NOMO-1 (cell line): ENCODE measurements at regions not wholly inside any gene's neighbourhood (a gene's known extent, or its start where the extent isn't known, plus 50 kb on each side); places are given as distances from the start of the nearest gene placed in this dataset.
A peak's percentile ranks its signal among the peaks of the same experiment; 100 is the strongest.
"Not testable (repeated sequence)": the region's sequence is repeated elsewhere in the genome, so short reads cannot be mapped to it uniquely, and the experiment has no call there.

ENCODE experiments used
- DNase-seq, 2 experiments: peaks; one replicate each; lab custom pipeline; 2025; ENCODE audit not compliant: unreplicated experiment in 2 of 2; lab: John Stamatoyannopoulos, UW

DNA sequence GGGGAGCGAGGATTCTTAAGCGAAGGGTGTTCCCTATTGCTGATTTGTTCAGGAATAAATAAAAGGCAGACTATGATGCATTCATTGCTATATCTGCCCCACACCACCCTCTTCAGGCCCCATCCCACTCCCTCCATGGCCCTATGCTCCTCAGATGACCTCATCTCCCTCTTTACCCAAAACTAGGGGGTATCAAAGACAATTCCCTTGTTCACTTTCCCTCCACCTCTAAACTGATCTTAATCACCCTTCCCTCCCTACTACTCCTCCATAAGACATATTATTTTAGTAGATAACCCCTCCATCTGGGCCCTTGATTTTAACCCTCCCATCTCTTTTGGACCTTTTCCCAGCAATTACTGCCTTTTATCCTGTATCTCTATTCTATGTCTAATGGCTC lies 434.9 kb upstream of the RUNX1 start:
- no peak for DNase-seq

GRCh38 chr21:35482933-35483662 lies 434.0 kb upstream of the RUNX1 start:
- no peak for DNase-seq

DNA sequence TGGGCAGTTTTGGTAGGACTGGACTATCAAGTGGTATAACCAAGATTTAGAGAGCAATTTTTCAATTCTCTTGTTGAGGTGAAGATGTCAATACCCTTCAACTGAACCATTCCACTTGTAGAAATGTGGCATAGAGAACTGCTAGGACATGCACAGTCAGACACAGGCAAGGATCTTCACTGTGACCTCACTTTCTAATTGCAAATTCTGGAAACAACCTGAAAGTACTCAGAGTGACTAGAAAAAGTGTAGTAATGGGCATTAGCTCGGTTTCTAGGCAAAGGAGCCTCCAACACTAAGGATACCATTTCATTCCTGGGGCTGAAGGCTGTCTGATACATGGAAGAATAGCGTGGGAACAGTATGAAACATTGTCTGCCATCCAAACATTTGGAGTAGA lies 433.0 kb upstream of the RUNX1 start:
- no peak for DNase-seq

DNA sequence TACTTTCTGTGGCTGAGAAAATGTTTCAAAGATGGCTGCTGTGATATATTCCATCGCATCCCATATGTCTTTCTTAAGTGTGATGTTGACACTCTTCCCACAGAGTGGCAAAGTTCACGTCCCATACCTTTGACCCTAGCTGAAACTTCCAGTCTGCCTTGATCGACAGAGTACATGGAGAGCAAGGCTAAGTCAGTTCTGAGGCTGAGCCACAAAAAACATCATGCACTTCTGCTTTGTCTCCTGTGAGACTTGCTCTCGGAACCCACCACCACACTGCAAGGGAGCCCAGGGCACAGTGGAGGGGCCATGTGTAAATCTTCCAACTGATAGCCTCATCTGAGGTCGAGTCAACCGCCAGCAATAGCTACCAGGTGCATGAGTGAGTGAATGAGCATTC lies 431.9 kb upstream of the RUNX1 start:
- no peak for DNase-seq

GRCh38 chr21:35479529-35479928 lies 430.4 kb upstream of the RUNX1 start:
- DNase-seq, result no peak

DNA sequence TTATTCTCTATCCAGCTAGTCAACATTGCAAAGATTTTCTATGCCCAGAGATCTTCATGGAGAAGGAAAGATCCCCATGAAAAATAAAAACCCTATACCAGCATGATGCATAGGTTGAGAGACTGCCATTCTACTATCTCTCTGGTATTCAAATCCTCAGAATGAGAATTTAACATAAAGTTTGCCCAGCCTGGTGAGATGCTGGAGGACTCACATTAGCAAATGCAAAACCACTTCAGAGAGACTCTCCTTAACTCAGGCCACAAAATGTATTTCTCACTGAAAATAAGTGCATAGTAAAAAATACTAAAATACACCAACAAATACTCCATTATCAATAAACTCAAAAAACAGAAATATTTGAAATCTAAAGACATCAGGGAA lies 430.0 kb upstream of the RUNX1 start:
- no peak for DNase-seq

DNA sequence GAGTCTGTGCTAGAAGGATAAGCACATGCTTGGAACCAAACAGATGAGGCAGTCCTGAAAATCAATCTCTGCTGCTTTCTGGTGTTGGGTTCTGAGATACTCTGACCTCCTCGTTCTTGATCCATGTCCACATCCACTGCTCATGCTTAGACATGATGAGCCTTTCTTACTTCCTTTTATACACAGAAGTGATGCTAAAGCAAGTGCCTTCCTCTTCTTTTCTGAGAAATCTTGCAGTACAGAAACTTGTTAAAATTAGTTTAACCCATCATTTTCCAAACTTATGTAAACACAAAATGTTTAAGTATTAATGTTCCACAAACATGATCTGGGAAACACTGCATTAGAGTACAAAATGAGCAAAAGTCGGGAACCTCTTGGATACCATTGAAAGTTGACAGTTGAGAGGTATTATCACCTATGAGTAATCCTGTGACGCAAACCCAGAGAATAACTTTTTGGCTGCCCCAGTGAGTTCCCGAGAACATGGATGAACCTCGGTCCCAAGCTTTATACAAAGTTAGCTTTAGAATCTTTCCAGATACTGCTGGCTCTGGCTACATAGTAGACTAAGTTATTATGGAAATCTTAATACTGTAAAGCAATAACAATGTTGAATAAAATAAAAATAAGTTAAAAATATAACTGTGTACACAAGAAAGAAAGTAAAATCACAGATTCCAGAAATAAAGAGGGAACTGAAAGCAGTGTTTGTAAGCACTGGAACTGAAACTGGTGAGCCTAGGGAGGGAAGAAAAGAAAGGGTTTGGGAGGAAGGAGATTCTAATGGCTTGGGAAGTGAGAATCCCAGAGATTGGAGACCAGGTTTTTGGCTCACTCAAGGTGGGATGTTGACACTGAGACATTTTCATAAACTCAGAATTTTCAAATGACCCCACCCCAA lies 429.3 kb upstream of the RUNX1 start:
- peak; percentile 4 to 80 for DNase-seq

- DNase-seq, result no peak
Observed at GRCh38 chr21:35477622-35478021, 428.5 kb upstream of the RUNX1 start.

GRCh38 chr21:35476621-35477395 lies 427.7 kb upstream of the RUNX1 start:
- no peak for DNase-seq

DNA sequence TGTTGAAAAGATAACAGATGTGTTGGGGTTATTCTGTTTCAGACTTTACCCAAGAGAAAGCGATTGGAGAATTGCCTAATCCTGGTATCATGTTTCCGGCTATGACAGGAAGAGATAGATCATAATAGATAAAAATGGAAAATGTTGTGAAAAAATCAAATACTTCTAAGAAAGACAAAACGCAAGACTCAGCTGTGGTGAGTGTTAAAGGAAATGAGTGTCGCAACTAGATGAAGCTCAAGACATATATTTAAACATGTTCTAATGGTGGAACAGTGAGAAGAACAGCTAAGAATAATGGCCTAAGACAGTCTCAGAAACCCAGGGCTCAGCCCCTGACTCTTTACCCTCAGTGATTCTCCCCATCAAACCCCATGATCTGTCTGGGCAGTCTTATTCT lies 426.7 kb upstream of the RUNX1 start:
- peak; percentile 69 to 96 for DNase-seq

- peak; percentile 4 to 32 for DNase-seq
Observed at GRCh38 chr21:35475009-35475408, 425.9 kb upstream of the RUNX1 start.

GRCh38 chr21:35473496-35473895 lies 424.4 kb upstream of the RUNX1 start:
- DNase-seq, result peak; percentile 16 to 63

DNA sequence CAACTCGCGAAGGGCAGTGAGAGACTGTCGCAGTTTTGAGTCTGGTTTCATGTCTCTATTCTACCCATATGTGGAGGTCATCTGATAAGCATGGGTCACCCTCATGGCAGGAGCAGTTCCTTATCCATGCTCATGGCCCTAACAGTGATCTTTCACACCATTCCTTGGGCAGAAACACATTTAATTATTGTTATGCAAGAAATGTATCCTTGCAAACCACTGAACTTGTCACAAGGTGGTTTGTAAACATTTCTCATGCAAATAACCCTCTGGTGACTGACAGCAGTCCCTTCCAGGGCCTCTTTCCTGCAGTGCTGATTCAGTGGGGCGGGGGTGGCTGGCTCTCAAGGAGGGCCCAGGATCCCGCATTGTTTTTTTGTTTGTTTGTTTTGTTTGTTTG lies 421.4 kb upstream of the RUNX1 start:
- DNase-seq, result no peak

DNA sequence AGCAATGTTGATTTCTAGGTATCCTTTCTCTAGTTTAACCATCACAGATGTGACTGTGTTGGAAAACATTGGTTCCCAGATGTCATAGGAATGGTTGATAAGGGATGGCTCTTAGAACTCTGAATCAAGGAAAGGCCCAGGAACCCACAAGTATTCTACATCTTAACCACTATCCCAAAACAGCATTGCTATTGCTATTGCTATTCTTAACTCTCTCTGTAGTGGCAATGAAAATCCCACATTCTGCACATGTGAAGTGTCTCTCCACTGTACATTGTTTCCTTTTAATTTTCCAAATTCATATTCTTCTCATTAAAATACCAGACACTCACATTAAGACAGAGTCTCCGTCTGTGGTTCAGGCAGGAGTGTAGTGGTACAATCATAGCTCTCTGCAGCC lies 420.4 kb upstream of the RUNX1 start:
- no peak for DNase-seq

GRCh38 chr21:35468991-35469390 lies 419.9 kb upstream of the RUNX1 start:
- DNase-seq, result no peak

DNA sequence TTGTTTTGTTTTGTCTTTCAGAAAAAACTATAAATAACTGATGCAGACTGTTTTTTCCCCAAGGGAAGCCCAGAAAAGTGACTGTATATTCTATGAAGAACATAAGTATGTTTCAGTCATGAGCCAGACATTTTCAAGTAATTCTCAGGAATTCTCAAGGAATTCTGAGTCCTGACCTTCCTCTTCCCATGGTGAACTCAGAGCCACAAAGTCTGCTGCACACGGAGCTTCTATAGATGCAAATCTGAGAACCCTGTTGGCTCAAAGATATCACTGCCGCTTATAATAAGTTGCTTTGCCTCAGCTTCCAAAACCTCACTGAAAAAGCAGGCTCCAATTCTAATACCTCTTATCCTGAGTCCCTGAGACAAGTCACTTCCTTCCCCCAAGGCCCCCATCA lies 418.5 kb upstream of the RUNX1 start:
- DNase-seq, result no peak

DNA sequence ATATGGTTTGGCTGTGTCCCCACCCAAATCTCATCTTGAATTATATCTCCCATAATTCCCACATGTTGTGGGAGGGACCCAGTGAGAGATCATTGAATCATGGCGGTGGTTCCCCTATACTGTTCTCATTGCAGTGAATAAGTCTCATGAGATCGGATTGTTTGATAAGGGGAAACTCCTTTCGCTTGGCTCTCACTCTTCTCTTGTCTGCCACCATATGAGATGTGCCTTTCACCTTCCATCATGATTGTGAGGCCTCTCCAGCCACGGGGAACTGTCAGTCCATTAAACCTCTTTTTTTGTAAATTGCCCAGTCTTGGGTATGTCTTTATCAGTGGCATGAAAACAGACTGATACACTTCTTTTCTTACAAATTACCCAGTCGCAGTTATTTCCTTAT lies 417.6 kb upstream of the RUNX1 start:
- not testable (repeated sequence) for DNase-seq

GRCh38 chr21:35465741-35466140 lies 416.6 kb upstream of the RUNX1 start:
- no peak for DNase-seq

DNA sequence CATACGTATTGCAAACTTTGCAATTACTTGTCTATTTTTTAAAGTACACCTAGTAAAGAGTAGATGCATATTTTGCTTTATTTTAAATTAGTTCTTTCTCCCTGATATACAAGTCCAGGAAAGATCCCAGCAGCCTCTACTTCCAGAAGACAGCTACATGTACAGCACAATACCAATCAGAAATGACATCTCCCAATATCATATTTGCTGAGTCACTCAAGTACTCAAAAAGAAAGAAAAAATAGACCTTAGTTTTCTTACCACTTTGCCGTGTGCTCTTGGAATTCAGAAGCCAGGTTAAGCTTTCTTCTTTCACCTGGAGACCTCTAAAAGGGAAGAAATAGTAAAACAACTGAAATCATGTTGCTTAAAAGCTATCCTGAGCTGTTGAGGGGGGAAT lies 412.6 kb upstream of the RUNX1 start:
- DNase-seq, result no peak

- no peak for DNase-seq
Observed at GRCh38 chr21:35460441-35460840, 411.3 kb upstream of the RUNX1 start.

- no peak for DNase-seq
Observed at GRCh38 chr21:35458405-35458804, 409.3 kb upstream of the RUNX1 start.
